CD4-positive, alpha-beta memory T cell (primary cell): ENCODE measurements at regions not wholly inside any gene's neighbourhood (a gene's known extent, or its start where the extent isn't known, plus 50 kb on each side); places are given as distances from the start of the nearest gene placed in this dataset.

Experiments
- CTCF ChIA-PET: fragments of 350-600 bp; sonication (Branson Sonifier 250); formaldehyde crosslinking; loops from one replicate; lab custom pipeline; 2021; ENCODE audit warnings: inconsistent platforms; ENCODE audit not compliant: partially characterized antibody; lab: Charles Lee
- POLR2A ChIA-PET: fragments of 350-600 bp; sonication (Branson Sonifier 250); formaldehyde crosslinking; loops from one replicate; lab custom pipeline; 2021; ENCODE audit not compliant: partially characterized antibody; lab: Charles Lee
- DNase-seq, 5 donors: peaks; one replicate each; pipeline versions ENCODE4 v3.0.0 to v3.0.0-alpha.2; 2020 to 2022; ENCODE audit warnings: mixed read lengths in 1 of 5
- H3K27ac ChIP-seq: one replicate; pipeline ENCODE4 v1.7.0; 2013; ENCODE audit warnings: low read depth, low read length
- H3K27me3 ChIP-seq: 2 replicates; pipeline ENCODE4 v1.7.0; 2013; ENCODE audit warnings: mild to moderate bottlenecking, low read length, moderate library complexity; ENCODE audit not compliant: insufficient read depth
- H3K36me3 ChIP-seq: 2 replicates; pipeline ENCODE4 v1.7.0; 2013; ENCODE audit warnings: mild to moderate bottlenecking, low read length, moderate library complexity; ENCODE audit not compliant: insufficient read depth
- H3K4me1 ChIP-seq: 2 replicates; pipeline ENCODE4 v1.7.0; 2013; ENCODE audit warnings: mild to moderate bottlenecking, low read length, moderate library complexity; ENCODE audit not compliant: insufficient read depth
- H3K4me3 ChIP-seq, 2 donors: one replicate each; pipeline ENCODE4 v1.7.0; 2013; ENCODE audit warnings: low read length in 2 of 2, mild to moderate bottlenecking in 1 of 2
- H3K9me3 ChIP-seq, 2 donors: one replicate each; pipeline ENCODE4 v1.7.0; 2013; ENCODE audit warnings: low read length in 2 of 2, control low read depth in 1 of 2; ENCODE audit not compliant: control insufficient read depth in 1 of 2
- H3K27ac Mint-ChIP-seq, 7 donors: one replicate each; pipeline ENCODE4 v1.8.0; 2020 to 2021; ENCODE audit warnings: mixed read lengths in 7 of 7, mild to moderate bottlenecking in 6 of 7, inconsistent platforms in 3 of 7, moderate library complexity in 3 of 7
- H3K27me3 Mint-ChIP-seq, 2 donors: one replicate each; pipeline ENCODE4 v1.8.0; 2020 to 2021; ENCODE audit warnings: mixed read lengths in 2 of 2
- H3K36me3 Mint-ChIP-seq, 2 donors: one replicate each; pipeline ENCODE4 v1.8.0; 2020 to 2021; ENCODE audit warnings: mixed read lengths in 2 of 2, inconsistent platforms in 1 of 2, mild to moderate bottlenecking in 1 of 2
- H3K4me1 Mint-ChIP-seq, 4 donors: one replicate each; pipeline ENCODE4 v1.8.0; 2020 to 2021; ENCODE audit warnings: mixed read lengths in 4 of 4, mild to moderate bottlenecking in 1 of 4
- H3K4me3 Mint-ChIP-seq, 8 donors: one replicate each; pipeline ENCODE4 v1.8.0; 2020 to 2021; ENCODE audit warnings: mixed read lengths in 8 of 8, mild to moderate bottlenecking in 7 of 8, moderate library complexity in 6 of 8, inconsistent platforms in 3 of 8
- H3K9me3 Mint-ChIP-seq, 8 donors: one replicate each; pipeline ENCODE4 v1.8.0; 2020 to 2021; ENCODE audit warnings: mixed read lengths in 8 of 8, mild to moderate bottlenecking in 5 of 8, inconsistent platforms in 3 of 8, moderate library complexity in 1 of 8
- intact Hi-C: fragments of 100-400 bp; cut with micrococcal nuclease; formaldehyde crosslinking; loops from one replicate; pipeline ENCODE4 v1.15.1; 2023

GRCh38 chr2:11024687-11025086 lies 113.0 kb downstream of the KCNF1 start:
- Histone ChIP-seq H3K9me3 (no peaks in the 10 kb centered on the region), H3K4me1 (no peaks in the 10 kb centered on the region), H3K4me3 (no peak overlapping the region), H3K27ac (no peak overlapping the region), H3K36me3 (no peaks in the 10 kb centered on the region), H3K27me3 (no peaks in the 10 kb centered on the region)
- Mint-ChIP-seq H3K27ac (no peak overlapping the region), H3K36me3 (no peaks in the 10 kb centered on the region), H3K4me1 (peaks cover 0 to 1% (median 0%) of the 10 kb centered on the region in 4 donors), H3K27me3 (peaks cover 0 to 12% of the 10 kb centered on the region in 2 donors), H3K4me3 (no peak overlapping the region), H3K9me3 (peaks cover 0 to 2% (median 0%) of the 10 kb centered on the region in 8 donors)
- ChIA-PET POLR2A (no interaction called here), CTCF (no interaction called here)
- DNase-seq: no peak
- intact Hi-C loops: no loop called here

DNA sequence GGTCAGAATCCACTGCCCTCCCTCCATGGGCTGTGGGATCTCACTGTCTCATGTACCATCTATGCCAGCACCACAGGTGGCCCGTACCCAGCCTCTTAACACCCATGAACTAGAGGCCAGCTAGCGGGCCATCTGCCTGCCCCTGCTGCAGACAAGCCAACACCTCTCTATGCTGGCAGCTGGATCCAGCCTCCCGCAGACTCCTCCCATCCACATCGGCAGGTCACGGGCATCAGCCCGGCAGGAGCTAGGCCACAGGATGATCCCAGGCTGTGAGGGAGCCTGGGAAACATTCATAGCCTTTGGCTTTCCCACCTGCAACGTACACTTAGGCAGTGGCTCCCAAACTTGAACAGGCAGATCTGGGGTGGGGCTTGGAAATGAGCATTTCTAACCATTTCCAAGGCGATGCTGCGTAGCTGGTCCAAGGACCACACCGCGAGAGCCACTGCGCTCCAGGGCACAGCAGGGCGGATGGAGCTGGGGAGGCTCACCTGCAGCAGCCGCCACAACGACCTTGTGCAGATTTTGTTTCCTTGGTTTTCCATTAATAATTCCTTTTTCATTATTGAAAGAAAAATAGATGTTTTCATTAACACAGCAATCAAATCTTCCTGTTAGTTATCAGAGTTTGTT lies 114.7 kb downstream of the KCNF1 start:
- CTCF ChIA-PET: no interaction called here
- Histone ChIP-seq H3K36me3 (no peaks in the 10 kb centered on the region), H3K9me3 (no peaks in the 10 kb centered on the region), H3K27me3 (no peaks in the 10 kb centered on the region), H3K4me1 (no peaks in the 10 kb centered on the region), H3K4me3 (no peak overlapping the region), H3K27ac (no peak overlapping the region)
- no peak for DNase-seq
- no peak overlapping the region for H3K4me3 Mint-ChIP-seq
- intact Hi-C loops: no loop called here
- POLR2A ChIA-PET: no interaction called here
- no peaks in the 10 kb centered on the region for H3K36me3 Mint-ChIP-seq
- H3K27me3 Mint-ChIP-seq: peaks cover 2 to 7% of the 10 kb centered on the region in 2 donors
- H3K27ac Mint-ChIP-seq: no peak overlapping the region
- H3K4me1 Mint-ChIP-seq: peaks cover 0 to 1% (median 0%) of the 10 kb centered on the region in 4 donors
- H3K9me3 Mint-ChIP-seq: peaks cover 0 to 2% (median 0%) of the 10 kb centered on the region in 8 donors

- intact Hi-C loops: no loop called here
- no peaks in the 10 kb centered on the region for H3K9me3 ChIP-seq
- H3K4me1 ChIP-seq: no peaks in the 10 kb centered on the region
- no peaks in the 10 kb centered on the region for H3K27me3 ChIP-seq
- H3K36me3 ChIP-seq: no peaks in the 10 kb centered on the region
- H3K4me3 ChIP-seq: no peak overlapping the region
- peaks cover 2 to 4% of the 10 kb centered on the region in 2 donors for H3K27me3 Mint-ChIP-seq
- no peak overlapping the region for H3K27ac ChIP-seq
- H3K27ac Mint-ChIP-seq: no peak overlapping the region
- H3K36me3 Mint-ChIP-seq: no peaks in the 10 kb centered on the region
- H3K4me1 Mint-ChIP-seq: peaks cover 0 to 1% (median 0%) of the 10 kb centered on the region in 4 donors
- POLR2A ChIA-PET: no interaction called here
- H3K9me3 Mint-ChIP-seq: peaks cover 0 to 2% (median 0%) of the 10 kb centered on the region in 8 donors
- no peak overlapping the region for H3K4me3 Mint-ChIP-seq
- no peak for DNase-seq
- CTCF ChIA-PET: no interaction called here
These were observed 115.5 kb downstream of the KCNF1 start for GRCh38 chr2:11027195-11027594.

- H3K4me3 Mint-ChIP-seq: no peak overlapping the region
- intact Hi-C loops: no loop called here
- H3K27ac Mint-ChIP-seq: no peak overlapping the region
- H3K36me3 Mint-ChIP-seq: no peaks in the 10 kb centered on the region
- no peak for DNase-seq
- ChIA-PET POLR2A (no interaction called here), CTCF (no interaction called here)
- H3K27ac ChIP-seq: no peak overlapping the region
- no peaks in the 10 kb centered on the region for H3K4me1 ChIP-seq
- peaks cover 4 to 6% of the 10 kb centered on the region in 2 donors for H3K27me3 Mint-ChIP-seq
- H3K36me3 ChIP-seq: no peaks in the 10 kb centered on the region
- H3K4me1 Mint-ChIP-seq: peaks cover 0 to 1% (median 0%) of the 10 kb centered on the region in 4 donors
- H3K27me3 ChIP-seq: no peaks in the 10 kb centered on the region
- H3K9me3 Mint-ChIP-seq: peaks cover 0 to 12% (median 6%) of the 10 kb centered on the region in 8 donors
- no peak overlapping the region for H3K4me3 ChIP-seq
- H3K9me3 ChIP-seq: peaks cover 0 to 7% of the 10 kb centered on the region in 2 donors
These were observed 116.7 kb downstream of the KCNF1 start for GRCh38 chr2:11028407-11028916.

- no peak for DNase-seq
- Mint-ChIP-seq H3K27me3 (peaks cover 4 to 6% of the 10 kb centered on the region in 2 donors), H3K9me3 (peaks cover 0 to 17% (median 7%) of the 10 kb centered on the region in 8 donors), H3K4me1 (peaks cover 0 to 1% (median 0%) of the 10 kb centered on the region in 4 donors), H3K4me3 (no peak overlapping the region), H3K27ac (no peak overlapping the region), H3K36me3 (no peaks in the 10 kb centered on the region)
- no peak overlapping the region for H3K27ac ChIP-seq
- peaks cover 0 to 8% of the 10 kb centered on the region in 2 donors for H3K9me3 ChIP-seq
- H3K36me3 ChIP-seq: no peaks in the 10 kb centered on the region
- ChIA-PET POLR2A (no interaction called here), CTCF (no interaction called here)
- H3K4me1 ChIP-seq: no peaks in the 10 kb centered on the region
- H3K27me3 ChIP-seq: no peaks in the 10 kb centered on the region
- intact Hi-C loops: no loop called here
- no peak overlapping the region for H3K4me3 ChIP-seq
These were observed 117.4 kb downstream of the KCNF1 start for GRCh38 chr2:11029136-11029535.

GRCh38 chr2:11030036-11030435 lies 118.3 kb downstream of the KCNF1 start:
- Mint-ChIP-seq H3K27me3 (peaks cover 4 to 6% of the 10 kb centered on the region in 2 donors), H3K4me1 (no peaks in the 10 kb centered on the region), H3K36me3 (no peaks in the 10 kb centered on the region), H3K9me3 (peaks cover 0 to 20% (median 7%) of the 10 kb centered on the region in 8 donors), H3K27ac (no peak overlapping the region), H3K4me3 (no peak overlapping the region)
- no peaks in the 10 kb centered on the region for H3K4me1 ChIP-seq
- no peak overlapping the region for H3K27ac ChIP-seq
- no peaks in the 10 kb centered on the region for H3K27me3 ChIP-seq
- no peak overlapping the region for H3K4me3 ChIP-seq
- intact Hi-C loops: no loop called here
- H3K9me3 ChIP-seq: peaks cover 0 to 8% of the 10 kb centered on the region in 2 donors
- no peaks in the 10 kb centered on the region for H3K36me3 ChIP-seq
- no peak for DNase-seq
- ChIA-PET CTCF (no interaction called here), POLR2A (no interaction called here)

GRCh38 chr2:11030909-11031308 lies 119.2 kb downstream of the KCNF1 start:
- CTCF ChIA-PET: interaction anchor here (0.8 kb wide), 1 partner anchor 15 kb away, joined by 3 read pairs; no protein-coding TSS in a partner anchor
- POLR2A ChIA-PET: no interaction called here
- intact Hi-C loops: no loop called here
- Mint-ChIP-seq H3K27ac (peak overlapping the region in 1 of 7 donors; percentile 48), H3K4me3 (no peak overlapping the region), H3K9me3 (peaks cover 0 to 29% (median 11%) of the 10 kb centered on the region in 8 donors), H3K4me1 (no peaks in the 10 kb centered on the region), H3K27me3 (peaks cover 8 to 11% of the 10 kb centered on the region in 2 donors), H3K36me3 (peaks cover 0 to 2% of the 10 kb centered on the region in 2 donors)
- Histone ChIP-seq H3K27me3 (no peaks in the 10 kb centered on the region), H3K36me3 (no peaks in the 10 kb centered on the region), H3K4me1 (no peaks in the 10 kb centered on the region), H3K4me3 (no peak overlapping the region), H3K9me3 (peaks cover 0 to 8% of the 10 kb centered on the region in 2 donors), H3K27ac (no peak overlapping the region)
- DNase-seq: no peak
